HEK293T (cell line): ENCODE measurements at regions not wholly inside any gene's neighbourhood (a gene's known extent, or its start where the extent isn't known, plus 50 kb on each side); places are given as distances from the start of the nearest gene placed in this dataset.

Experiments
- FOXK2 ChIP-seq: fragments of 450-650 bp; IDR thresholded peaks from 2 replicates; pipeline ENCODE4 v1.6.1; 2016; ENCODE audit warnings: mild to moderate bottlenecking
- NFRKB ChIP-seq: fragments of 450-650 bp; IDR thresholded peaks from 2 replicates; pipeline ENCODE4 v1.6.1; 2016; ENCODE audit warnings: mild to moderate bottlenecking, moderate library complexity

GRCh38 chr14:92224358-92224954 lies 98.5 kb upstream of the SLC24A4 start:
- TF ChIP-seq NFRKB (no peak), FOXK2 (no peak)
